HG03354 (cell line): ENCODE measurements at regions not wholly inside any gene's neighbourhood (a gene's known extent, or its start where the extent isn't known, plus 50 kb on each side); places are given as distances from the start of the nearest gene placed in this dataset.
"Not testable (repeated sequence)": the region's sequence is repeated elsewhere in the genome, so short reads cannot be mapped to it uniquely, and the experiment has no call there.

Experiments
- ATAC-seq: cut with Tn5 transposase; IDR thresholded peaks from one replicate; pipeline ENCODE4 v1.9.1; 2021; ENCODE audit warnings: mild to moderate bottlenecking; ENCODE audit not compliant: unreplicated experiment, poor library complexity, severe bottlenecking

DNA sequence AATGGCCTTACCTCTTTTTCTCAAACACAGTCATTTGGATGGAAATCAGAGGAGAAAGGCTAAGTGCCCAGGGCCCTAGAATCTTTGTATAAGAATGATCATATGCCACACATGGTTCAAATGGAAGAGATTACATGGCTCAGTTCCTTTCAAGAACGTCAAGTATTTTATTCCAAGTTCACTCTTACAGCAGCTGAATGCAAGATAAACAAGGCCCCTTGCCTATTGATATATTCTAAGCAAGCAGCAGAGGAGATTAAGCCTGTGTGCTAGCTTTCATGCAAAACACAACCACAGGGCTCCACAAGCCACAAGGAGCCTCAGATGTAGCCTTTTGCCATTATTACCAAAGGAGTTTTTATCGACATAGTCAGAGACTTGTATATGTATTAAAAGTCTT, 55.3 kb upstream of the SLCO6A1 start:
- ATAC-seq, result no peak

GRCh38 chr5:102554728-102555127, 55.9 kb upstream of the SLCO6A1 start:
- no peak for ATAC-seq

DNA sequence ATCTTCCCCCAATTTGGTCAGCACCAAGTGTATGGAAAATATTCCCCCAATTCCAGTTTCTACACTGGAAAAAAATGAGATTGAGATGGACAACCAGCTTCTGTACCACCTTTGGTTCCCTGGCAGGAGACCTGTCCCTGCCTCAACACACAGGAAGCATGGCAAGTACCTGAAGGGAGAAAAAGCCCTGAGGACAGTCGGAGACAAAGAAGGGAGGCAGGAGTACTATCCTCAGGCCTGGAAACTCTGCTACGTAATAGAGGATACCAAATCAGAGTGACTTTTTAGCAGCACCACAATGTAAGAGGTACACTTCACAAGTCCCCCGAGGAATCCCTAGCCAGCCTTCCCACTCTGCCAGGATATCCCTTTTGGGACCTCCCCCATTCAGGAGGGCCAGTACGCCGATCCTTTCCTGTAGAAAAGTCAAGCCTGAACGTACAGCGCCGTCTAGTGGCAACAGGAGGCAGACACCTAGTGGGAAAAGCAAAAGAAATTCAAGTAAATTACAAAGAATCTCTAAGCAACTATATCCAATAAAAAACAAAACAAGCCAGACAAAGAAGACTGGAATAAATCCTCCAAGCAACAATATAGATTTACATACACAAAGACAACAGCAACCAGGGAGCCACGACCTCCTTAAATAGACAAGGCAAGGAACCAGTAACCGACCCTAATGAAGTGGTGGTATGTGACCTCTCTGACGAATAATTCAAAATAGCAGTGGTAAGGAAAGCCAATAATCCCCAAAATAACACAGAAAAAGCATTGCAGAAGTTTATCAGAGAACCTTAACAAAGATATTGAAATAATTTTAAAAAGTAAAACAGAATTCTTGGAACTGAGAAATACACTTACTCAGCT, 63.3 kb upstream of the SLCO6A1 start:
- ATAC-seq, result peak; percentile 68

- ATAC-seq, result no peak
These were observed 71.9 kb upstream of the SLCO6A1 start for GRCh38 chr5:102570747-102571146.

DNA sequence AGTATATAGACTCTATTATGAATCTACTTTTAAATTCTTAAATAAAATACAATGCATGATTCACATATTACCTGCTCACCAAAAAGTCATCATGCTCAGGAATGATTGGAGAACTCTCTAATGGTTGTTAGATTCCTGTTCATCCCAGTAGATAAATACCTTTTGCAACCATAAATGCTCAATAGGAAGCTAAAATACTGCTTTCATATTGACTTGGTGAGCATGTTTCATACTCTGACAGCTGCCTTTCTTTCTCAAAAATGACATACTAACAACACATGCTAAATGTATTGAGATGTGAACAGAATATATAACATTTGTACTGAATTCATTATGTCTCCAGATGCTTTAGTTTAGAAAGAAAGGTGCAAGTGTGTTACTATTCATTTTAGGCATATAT, 79.6 kb upstream of the SLCO6A1 start:
- ATAC-seq, result no peak

- ATAC-seq, result no peak
These were observed 80.6 kb upstream of the SLCO6A1 start for GRCh38 chr5:102579379-102579778.

GRCh38 chr5:102581011-102581410, 82.2 kb upstream of the SLCO6A1 start:
- ATAC-seq, result no peak

- ATAC-seq, result no peak
These were observed 83.9 kb upstream of the SLCO6A1 start for GRCh38 chr5:102582696-102583095.

GRCh38 chr5:102583276-102584124, 84.7 kb upstream of the SLCO6A1 start:
- ATAC-seq, result peak; percentile 44

- no peak for ATAC-seq
These were observed 90.9 kb upstream of the SLCO6A1 start for GRCh38 chr5:102589661-102590060.

DNA sequence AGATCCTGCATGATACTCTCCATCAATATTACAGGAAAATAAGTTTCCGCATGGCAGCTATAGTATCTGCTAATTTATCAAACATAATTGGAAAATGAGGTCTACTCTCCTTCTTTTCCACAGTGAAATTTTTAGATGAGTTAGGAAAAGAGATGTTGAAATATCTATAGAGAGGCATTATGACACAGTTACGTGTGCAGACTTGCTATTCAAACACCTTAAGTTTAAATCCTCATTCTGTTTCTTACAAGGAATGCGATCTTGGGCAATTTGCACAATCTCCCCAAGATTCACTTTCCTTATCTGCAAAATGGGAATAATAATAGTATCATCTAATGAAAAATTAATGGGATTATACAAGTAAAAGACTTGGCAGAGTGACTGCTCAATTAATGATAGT, 91.7 kb upstream of the SLCO6A1 start:
- ATAC-seq, result no peak

DNA sequence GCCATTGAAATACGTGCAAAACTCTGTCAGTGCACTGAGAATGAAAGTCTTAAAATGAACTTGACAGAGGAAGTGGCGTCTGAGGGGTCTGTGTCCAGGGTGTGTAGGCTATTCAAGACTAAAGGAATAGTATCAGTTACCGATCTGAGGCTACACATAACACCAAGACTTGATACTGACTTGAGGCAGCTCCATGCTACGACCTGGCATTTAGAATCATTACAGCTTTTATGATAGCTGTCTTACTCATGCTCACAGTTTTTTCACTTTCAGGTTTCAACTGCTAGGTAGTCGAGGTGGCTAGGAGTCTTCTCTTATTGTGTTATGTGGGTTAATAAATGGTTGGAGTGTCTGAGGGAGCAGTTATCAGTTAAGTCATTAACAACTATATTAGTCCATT, 92.8 kb upstream of the SLCO6A1 start:
- peak; percentile 88 for ATAC-seq

- not testable (repeated sequence) for ATAC-seq
These were observed 93.8 kb upstream of the SLCO6A1 start for GRCh38 chr5:102592586-102592985.

- ATAC-seq, result no peak
These were observed 95.4 kb upstream of the SLCO6A1 start for GRCh38 chr5:102594192-102594591.

GRCh38 chr5:102595332-102595731, 96.5 kb upstream of the SLCO6A1 start:
- ATAC-seq, result no peak

GRCh38 chr5:102596113-102596512, 97.3 kb upstream of the SLCO6A1 start:
- ATAC-seq, result peak; percentile 50

GRCh38 chr5:102596951-102597350, 98.2 kb upstream of the SLCO6A1 start:
- ATAC-seq, result no peak

DNA sequence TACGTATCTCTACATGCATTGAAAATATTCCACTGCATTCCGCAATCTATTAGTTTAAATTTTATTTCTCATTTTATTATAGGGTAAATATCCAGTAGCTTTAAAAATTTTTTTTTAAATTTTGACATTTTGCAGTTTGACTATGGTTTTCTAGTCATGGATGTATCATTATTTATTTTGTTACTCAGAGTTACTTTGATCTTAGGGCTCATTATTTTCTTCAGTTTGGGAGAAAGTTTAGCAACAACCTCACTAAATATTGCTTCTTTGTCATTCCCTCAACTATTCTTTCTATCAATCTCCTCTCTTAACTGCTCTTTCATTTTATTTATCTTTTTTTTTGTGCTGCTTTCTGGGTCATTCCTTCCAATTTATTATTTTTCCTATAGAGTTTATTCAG, 100.5 kb upstream of the SLCO6A1 start:
- ATAC-seq, result no peak

DNA sequence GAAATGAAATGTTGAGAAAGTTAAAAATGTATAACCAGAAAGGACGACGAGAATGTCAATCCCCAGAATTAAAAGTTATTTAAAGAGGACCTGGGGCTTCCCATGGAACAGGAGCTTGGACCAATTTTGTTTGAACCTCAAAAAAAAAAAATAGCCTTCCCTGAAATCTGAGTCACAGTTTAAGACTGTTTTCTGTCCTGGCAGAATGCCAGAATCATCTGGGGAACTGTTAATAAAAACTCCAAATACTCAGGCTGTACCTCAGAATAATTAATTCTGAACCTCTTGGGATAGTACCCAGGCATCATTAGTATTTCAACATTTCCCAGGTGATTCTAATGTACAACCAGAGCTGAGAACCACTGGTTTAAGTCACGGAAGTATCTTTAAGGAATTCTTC, 102.2 kb upstream of the SLCO6A1 start:
- no peak for ATAC-seq

DNA sequence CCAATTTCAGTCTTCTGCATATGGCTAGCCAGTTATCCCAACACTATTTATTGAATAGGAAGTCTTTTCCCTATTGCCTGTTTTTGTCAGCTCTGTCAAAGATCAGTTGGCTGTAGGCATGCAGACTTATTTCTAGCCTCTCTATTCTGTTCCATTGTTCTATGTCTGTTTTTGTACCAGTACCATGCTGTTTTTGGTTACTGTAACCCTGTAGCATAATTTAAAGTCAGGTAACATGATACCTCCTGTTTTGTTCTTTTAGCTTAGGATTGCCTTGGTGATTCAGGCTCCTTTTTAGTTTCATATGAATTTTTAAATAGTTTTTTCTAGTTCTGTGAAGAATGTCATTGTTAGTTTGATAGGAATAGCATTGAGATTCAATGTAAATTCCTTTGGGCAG, 104.9 kb upstream of the SLCO6A1 start:
- no peak for ATAC-seq

- no peak for ATAC-seq
These were observed 109.6 kb upstream of the SLCO6A1 start for GRCh38 chr5:102608414-102608813.
